A673 (cell line): ENCODE measurements at regions not wholly inside any gene's neighbourhood (a gene's known extent, or its start where the extent isn't known, plus 50 kb on each side); places are given as distances from the start of the nearest gene placed in this dataset.

Source experiments
- CTCF ChIP-seq: fragments of 300-800, 200-600 bp; sonication (generic); conservative IDR thresholded peaks from 2 replicates; pipeline ENCODE4 v1.5.1; 2017; ENCODE audit warnings: low read depth, mild to moderate bottlenecking, antibody characterized with exemption, low read length, moderate library complexity, mixed read lengths
- EZH2 ChIP-seq: fragments of 200-600 bp; sonication (generic); IDR thresholded peaks from 2 replicates; pipeline ENCODE4 v1.6.1; 2017; ENCODE audit warnings: borderline replicate concordance, low read depth, mild to moderate bottlenecking, mixed read lengths, antibody characterized with exemption, low read length; ENCODE audit not compliant: poor library complexity, severe bottlenecking

GRCh38 chr16:17001471-17001870 is 469.3 kb downstream of the XYLT1 start:
- TF ChIP-seq EZH2 (no peak), CTCF (no peak)
